ENCODE measurements at regions not wholly inside any gene's neighbourhood (a gene's known extent, or its start where the extent isn't known, plus 50 kb on each side); places are given as distances from the start of the nearest gene placed in this dataset.

DNA sequence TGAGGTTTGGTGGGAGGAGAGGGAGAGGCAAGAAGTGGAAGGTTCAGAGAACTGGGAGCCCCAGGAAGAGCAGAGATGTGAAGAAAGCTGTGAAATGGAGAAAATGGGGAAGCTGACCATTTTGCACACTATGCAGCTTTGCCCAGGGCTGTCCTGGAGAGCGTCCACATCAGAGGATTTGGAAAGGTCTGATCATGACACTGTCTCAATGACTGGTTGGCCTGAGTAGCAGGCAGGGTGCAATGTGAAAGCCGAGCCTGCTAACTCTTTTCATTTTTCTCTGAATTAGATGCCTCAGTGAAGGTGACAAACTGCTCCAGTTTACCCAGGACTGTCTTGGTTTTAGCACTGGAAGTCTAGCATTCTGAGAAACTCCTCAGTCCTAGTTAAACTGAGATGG, 330.1 kb upstream of the RPS6KA3 start:
- no peak overlapping the region for H3K4me3 Mint-ChIP-seq
- Histone ChIP-seq H3K4me3 (ENCODE audit: low read length) (no peak overlapping the region), H3K36me3 (ENCODE audit: control insufficient read depth, insufficient read depth, low read length) (no peaks in the 10 kb centered on the region), H3K27me3 (ENCODE audit: control insufficient read depth, insufficient read depth, low read length, poor library complexity, severe bottlenecking) (no peaks in the 10 kb centered on the region), H3K9me3 (ENCODE audit: control insufficient read depth, low read length) (no peaks in the 10 kb centered on the region), H3K9ac (ENCODE audit: extremely low read depth, low read length, poor library complexity, severe bottlenecking) (no peak overlapping the region), H3K27ac (ENCODE audit: low read depth, low read length) (no peak overlapping the region), H3K4me1 (ENCODE audit: control insufficient read depth, insufficient read depth, low read length) (no peaks in the 10 kb centered on the region)
- no peaks in the 10 kb centered on the region for H3K36me3 Mint-ChIP-seq (ENCODE audit: low read depth)
- no peak for DNase-seq
- H3K9me3 Mint-ChIP-seq = no peaks in the 10 kb centered on the region
- TF ChIP-seq, protein P1, sequence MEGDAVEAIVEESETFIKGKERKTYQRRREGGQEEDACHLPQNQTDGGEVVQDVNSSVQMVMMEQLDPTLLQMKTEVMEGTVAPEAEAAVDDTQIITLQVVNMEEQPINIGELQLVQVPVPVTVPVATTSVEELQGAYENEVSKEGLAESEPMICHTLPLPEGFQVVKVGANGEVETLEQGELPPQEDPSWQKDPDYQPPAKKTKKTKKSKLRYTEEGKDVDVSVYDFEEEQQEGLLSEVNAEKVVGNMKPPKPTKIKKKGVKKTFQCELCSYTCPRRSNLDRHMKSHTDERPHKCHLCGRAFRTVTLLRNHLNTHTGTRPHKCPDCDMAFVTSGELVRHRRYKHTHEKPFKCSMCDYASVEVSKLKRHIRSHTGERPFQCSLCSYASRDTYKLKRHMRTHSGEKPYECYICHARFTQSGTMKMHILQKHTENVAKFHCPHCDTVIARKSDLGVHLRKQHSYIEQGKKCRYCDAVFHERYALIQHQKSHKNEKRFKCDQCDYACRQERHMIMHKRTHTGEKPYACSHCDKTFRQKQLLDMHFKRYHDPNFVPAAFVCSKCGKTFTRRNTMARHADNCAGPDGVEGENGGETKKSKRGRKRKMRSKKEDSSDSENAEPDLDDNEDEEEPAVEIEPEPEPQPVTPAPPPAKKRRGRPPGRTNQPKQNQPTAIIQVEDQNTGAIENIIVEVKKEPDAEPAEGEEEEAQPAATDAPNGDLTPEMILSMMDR (conservative IDR thresholded peaks at IDR 0.05) = no peak
- H3K27me3 Mint-ChIP-seq (ENCODE audit: insufficient read depth) = no peaks in the 10 kb centered on the region
- peaks cover 5% of the 10 kb centered on the region for H3K4me1 Mint-ChIP-seq
- H3K27ac Mint-ChIP-seq = no peak overlapping the region
- WGBS, 2 experiments (ENCODE audit: insufficient coverage in 1 of 2, insufficient read length in 1 of 2) = 93% methylated on average over 2 of the region's 2 CpGs; no CpG with 5 or more reads in 1 of the 2 experiments

DNA sequence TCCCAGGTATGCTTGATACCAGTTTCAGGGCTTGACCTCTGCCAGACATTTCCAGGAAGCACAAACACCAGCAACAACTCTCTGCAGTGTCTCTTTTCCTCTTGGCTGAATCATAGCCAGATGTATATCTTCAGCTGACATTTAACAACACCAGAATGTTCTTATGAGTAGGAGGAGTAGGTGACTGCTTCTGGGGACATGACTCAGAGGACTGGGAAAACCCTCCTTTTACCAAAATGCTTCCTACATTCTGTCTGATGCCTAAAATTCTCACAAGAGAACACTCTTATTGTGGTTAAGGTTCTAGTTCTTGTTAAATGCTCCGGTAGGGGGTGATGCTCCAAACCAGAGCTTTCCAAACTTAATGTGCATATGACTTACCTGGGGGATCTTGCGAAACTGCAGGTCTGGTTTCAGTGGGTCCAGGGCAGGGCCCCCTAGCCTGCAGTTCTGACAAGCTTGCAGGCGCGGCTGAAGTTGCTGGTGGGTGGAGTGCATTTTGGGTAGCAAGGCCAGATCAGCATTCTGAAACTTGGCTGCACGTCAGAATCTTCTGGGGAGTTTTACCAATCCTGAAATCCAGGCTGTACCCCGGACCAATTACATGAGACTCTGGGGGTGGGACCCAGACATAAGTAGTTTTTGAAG, 329.3 kb upstream of the RPS6KA3 start:
- Mint-ChIP-seq H3K9me3 (peaks cover under 1% of the 10 kb centered on the region), H3K27ac (no peak overlapping the region), H3K4me3 (no peak overlapping the region), H3K36me3 (ENCODE audit: low read depth) (no peaks in the 10 kb centered on the region), H3K4me1 (peaks cover 6% of the 10 kb centered on the region), H3K27me3 (ENCODE audit: insufficient read depth) (no peaks in the 10 kb centered on the region)
- TF ChIP-seq, protein P1 (conservative IDR thresholded peaks at IDR 0.05) = peak; percentile 12
- no peaks in the 10 kb centered on the region for H3K4me1 ChIP-seq (ENCODE audit: control insufficient read depth, insufficient read depth, low read length)
- no peaks in the 10 kb centered on the region for H3K27me3 ChIP-seq (ENCODE audit: control insufficient read depth, insufficient read depth, low read length, poor library complexity, severe bottlenecking)
- no peak for DNase-seq
- H3K9me3 ChIP-seq (ENCODE audit: control insufficient read depth, low read length) = no peaks in the 10 kb centered on the region
- 89% methylated on average over 5 of the region's 6 CpGs; no CpG with 5 or more reads in 1 of the 2 experiments for WGBS, 2 experiments (ENCODE audit: insufficient coverage in 1 of 2, insufficient read length in 1 of 2)
- H3K36me3 ChIP-seq (ENCODE audit: control insufficient read depth, insufficient read depth, low read length) = no peaks in the 10 kb centered on the region
- no peak overlapping the region for H3K27ac ChIP-seq (ENCODE audit: low read depth, low read length)
- H3K9ac ChIP-seq (ENCODE audit: extremely low read depth, low read length, poor library complexity, severe bottlenecking) = no peak overlapping the region
- H3K4me3 ChIP-seq (ENCODE audit: low read length) = no peak overlapping the region

DNA sequence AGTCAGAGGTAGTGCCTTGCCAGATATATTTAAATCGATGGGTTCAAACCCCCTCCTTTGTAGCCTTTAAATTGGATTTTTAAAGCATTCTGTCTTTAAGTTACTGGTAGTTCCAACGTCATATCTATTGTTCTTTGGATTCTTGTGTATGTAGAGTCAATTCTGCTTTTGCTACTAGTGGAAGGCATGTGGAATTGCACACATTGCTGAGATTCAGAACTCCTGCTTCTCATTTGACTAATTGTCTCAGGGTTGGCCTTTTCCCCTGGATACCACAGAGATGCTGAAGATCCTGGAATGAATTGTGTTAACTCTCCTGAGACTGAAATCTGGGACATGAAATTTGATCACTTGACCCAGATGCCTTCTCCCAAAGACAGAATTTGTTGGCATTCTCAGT, 328.3 kb upstream of the RPS6KA3 start:
- TF ChIP-seq, protein P1 (conservative IDR thresholded peaks at IDR 0.05) = peak; percentile 80
- Histone ChIP-seq H3K4me3 (ENCODE audit: low read length) (no peak overlapping the region), H3K4me1 (ENCODE audit: control insufficient read depth, insufficient read depth, low read length) (no peaks in the 10 kb centered on the region), H3K9me3 (ENCODE audit: control insufficient read depth, low read length) (no peaks in the 10 kb centered on the region), H3K36me3 (ENCODE audit: control insufficient read depth, insufficient read depth, low read length) (no peaks in the 10 kb centered on the region), H3K27ac (ENCODE audit: low read depth, low read length) (no peak overlapping the region), H3K27me3 (ENCODE audit: control insufficient read depth, insufficient read depth, low read length, poor library complexity, severe bottlenecking) (no peaks in the 10 kb centered on the region), H3K9ac (ENCODE audit: extremely low read depth, low read length, poor library complexity, severe bottlenecking) (no peak overlapping the region)
- Mint-ChIP-seq H3K9me3 (peaks cover 10% of the 10 kb centered on the region), H3K4me3 (no peak overlapping the region), H3K4me1 (peaks cover 8% of the 10 kb centered on the region), H3K27ac (no peak overlapping the region), H3K36me3 (ENCODE audit: low read depth) (no peaks in the 10 kb centered on the region), H3K27me3 (ENCODE audit: insufficient read depth) (no peaks in the 10 kb centered on the region)
- 75% methylated on average over 2 of the region's 2 CpGs; no CpG with 5 or more reads in 1 of the 2 experiments for WGBS, 2 experiments (ENCODE audit: insufficient coverage in 1 of 2, insufficient read length in 1 of 2)
- DNase-seq = no peak
